Renal cortical epithelial cell (primary cell): ENCODE measurements at regions not wholly inside any gene's neighbourhood (a gene's known extent, or its start where the extent isn't known, plus 50 kb on each side); places are given as distances from the start of the nearest gene placed in this dataset.

Source experiments
- DNase-seq: peaks from one replicate; pipeline ENCODE4 v3.0.0-alpha.2; 2011; ENCODE audit warnings: low read depth

DNA sequence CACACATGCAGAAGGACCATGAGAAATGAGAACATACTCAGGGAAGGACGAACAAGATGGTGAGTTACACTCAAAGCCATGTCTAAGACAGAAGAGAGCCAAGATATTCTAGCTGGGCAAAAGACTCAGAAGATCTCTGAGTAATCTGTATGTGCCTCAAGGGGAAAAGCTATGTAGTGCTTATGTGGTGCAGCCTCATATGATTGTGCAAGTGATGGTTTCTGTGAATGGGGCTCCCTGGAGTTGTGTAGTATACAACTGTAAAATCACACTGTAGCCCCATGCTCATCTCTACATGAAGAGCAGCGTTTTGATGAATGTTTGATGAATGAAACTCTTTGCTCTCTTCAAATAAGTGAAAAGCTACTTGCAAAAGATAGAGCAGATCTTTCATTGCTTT, 57.5 kb downstream of the OSR1 start:
- no peak for DNase-seq

GRCh38 chr2:19299522-19299921, 58.9 kb downstream of the OSR1 start:
- DNase-seq = no peak

- DNase-seq = no peak
These were observed 59.4 kb downstream of the OSR1 start for GRCh38 chr2:19299032-19299431.

DNA sequence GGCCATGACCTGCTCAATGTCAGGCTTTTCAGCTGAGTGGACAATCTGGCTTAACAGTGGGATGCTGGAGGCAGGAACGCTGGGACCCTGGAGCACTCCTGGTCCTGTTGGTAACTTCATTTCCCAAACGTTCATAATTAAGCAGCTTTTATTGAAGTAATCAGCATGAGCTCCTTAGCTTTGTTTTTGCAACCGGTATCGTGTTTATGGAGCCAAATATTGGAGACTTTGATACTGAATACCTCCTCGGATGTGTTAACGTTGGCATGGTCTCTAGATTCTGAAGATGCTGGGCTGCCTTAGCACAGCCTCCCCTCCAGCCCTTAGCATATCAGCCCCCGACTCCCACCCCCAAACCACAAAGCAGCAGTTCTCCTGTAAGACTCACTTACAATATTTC, 60.7 kb downstream of the OSR1 start:
- DNase-seq = no peak

- no peak for DNase-seq
These were observed 62.4 kb downstream of the OSR1 start for GRCh38 chr2:19295998-19296502.

DNA sequence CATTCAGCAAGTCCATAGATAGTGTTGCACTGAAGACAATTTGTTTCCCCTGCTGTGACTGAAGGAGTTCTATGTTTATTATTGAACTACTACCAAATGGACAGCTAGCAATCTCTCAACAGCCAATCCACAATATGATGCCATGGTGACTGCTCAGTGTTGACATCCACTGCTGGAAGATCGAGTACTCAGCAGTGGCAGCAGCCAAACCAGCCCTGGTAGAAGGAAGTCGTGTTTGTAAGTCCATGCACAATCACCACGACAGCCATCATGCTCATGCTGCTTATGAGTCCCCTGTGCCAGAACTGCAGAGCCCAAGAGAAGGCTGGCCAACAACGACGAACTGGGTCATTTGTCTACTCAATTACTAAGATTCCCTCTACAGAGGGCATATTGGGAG, 66.4 kb downstream of the OSR1 start:
- no peak for DNase-seq

GRCh38 chr2:19288291-19288690, 70.1 kb downstream of the OSR1 start:
- DNase-seq = no peak

GRCh38 chr2:19287324-19287723, 71.1 kb downstream of the OSR1 start:
- DNase-seq = no peak

DNA sequence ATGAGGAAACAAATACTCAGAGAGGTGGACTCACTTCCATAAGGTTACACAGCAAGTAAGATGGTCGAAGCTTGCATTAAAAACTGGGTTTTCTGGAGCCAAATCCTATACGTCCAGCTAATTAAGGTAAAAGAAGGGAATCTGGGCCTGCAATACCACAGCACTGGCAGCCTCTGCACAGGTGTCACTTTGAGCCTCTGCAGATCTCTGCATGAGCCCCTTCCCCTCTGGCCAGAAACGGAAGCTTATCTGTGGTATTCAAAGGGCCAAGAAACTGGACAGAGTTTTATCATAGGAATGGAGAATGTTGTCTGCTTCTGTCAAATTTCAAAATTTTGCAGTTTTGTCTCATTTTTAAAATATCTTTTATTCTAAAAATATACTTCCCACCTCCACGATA, 76.1 kb downstream of the OSR1 start:
- no peak for DNase-seq

- DNase-seq = no peak
These were observed 84.0 kb downstream of the OSR1 start for GRCh38 chr2:19274439-19274838.

GRCh38 chr2:19272941-19273470, 85.4 kb downstream of the OSR1 start:
- DNase-seq = no peak

DNA sequence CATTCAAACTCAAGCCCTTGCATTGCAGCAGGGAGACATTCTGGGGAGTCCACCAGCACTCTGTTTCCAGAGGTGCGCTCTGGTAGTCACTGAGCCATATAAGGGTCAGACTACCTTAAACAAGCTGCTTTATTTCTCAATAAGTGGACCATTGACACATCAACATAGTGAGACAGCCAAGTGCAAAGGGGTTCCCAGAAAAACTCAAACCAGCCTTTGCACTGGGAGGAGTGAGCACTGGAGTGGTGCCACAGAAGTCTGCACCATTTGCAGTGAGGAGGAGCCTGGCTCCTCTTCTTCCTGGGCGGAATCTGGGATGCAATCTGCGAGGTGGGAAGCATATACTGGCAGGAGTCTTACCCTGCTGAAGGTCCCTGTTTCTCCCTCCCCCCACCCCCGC, 86.4 kb downstream of the OSR1 start:
- DNase-seq = peak; percentile 7

- DNase-seq = no peak
These were observed 93.6 kb downstream of the OSR1 start for GRCh38 chr2:19264852-19265251.

DNA sequence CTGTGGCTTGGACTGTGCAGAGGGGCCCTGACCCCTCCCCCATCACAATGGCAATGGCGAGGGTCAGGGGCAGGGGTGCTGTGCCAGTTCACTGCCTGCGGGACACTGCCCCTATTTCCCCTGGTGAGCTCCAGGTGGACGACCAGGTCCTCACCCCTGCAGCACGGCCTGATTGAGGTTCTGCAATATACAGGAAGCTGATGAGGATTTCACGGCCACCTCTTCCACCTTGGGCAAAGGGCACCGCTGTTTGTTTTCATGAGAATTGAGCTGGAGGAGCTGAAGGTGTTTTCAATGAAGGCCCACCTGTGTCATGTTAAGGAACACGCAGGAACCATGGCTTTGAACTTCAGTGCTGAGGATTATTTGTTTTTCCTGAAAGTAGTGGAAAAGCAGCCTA, 96.3 kb downstream of the OSR1 start:
- DNase-seq = no peak

DNA sequence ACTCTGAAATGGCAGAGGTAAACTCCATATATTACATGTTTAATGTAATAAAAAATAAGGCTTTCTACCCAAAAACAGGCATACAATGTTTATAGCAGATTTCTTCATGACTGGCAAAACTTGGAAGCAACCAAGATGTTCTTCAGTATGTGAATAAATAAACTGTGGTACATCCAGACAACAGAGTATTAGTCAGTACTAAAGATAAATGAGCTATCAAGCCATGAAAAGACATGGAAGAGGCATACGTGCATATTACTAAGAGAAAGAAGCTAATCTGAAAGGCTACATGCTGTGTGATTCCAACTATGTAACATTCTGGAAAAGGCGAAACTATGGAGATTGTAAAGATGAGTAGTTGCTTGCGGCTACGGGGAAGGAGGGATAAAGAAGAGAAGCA, 97.4 kb downstream of the OSR1 start:
- no peak for DNase-seq

DNA sequence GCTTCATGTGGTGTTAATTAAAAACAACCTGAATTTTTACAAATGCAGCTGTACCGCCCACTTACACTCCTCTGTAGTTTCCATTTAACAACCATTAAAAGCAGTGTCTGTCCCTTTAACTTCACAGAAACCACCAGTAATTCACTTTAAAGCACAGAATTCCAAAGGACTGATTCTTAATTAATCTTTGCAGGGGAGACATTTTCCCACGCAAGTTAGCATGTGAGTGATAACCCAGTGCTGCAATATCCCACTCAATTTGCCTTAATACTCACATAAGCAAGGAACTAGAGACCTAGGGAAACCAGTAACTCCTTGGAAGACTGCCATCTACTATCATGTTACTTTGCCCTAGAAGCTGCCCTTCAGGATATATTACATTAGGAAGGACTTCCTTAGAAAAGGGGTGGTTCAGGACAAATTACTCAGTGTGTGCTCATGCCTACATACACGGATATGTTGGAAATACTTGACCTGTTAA, 102.3 kb downstream of the OSR1 start:
- DNase-seq = peak; percentile 88

DNA sequence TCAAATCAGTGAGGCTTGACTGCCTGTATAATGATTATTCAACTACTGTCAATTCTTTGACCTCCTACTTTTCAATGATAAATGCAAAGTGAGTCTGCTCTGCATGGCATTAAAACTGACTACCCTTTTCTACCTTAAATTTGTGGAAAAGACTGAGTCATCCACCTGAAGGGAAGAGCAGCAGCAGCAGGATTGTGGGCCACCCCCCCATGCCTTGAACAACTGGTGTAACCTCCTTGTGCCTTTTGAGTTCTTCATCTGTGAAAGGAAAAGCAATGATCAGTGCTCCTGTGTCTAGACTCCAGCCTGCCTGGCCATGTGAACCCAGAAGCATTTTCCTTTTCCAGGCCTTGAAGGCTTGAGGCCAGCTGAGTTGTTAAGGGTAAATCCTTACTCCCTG, 102.9 kb downstream of the OSR1 start:
- DNase-seq = peak; percentile 43

GRCh38 chr2:19251554-19251953, 106.9 kb downstream of the OSR1 start:
- no peak for DNase-seq

DNA sequence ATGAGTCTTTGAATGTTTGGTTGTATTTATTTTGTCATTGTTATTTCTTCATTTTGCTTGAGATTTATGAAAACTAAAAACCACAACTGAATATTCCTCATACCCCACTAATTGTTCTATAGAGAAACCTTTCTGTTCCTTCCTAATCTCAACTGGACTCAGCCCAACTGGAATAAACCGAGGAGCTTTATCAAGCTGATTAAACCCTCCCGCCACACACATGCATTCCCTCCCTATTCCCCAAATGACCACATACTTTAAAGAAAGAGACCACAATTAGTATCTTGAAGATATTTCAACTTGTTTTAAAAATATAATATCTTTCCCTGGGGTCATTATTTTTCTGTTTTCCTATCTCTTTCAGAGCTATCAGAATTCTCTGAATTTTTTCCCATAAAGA, 107.5 kb downstream of the OSR1 start:
- DNase-seq = no peak

DNA sequence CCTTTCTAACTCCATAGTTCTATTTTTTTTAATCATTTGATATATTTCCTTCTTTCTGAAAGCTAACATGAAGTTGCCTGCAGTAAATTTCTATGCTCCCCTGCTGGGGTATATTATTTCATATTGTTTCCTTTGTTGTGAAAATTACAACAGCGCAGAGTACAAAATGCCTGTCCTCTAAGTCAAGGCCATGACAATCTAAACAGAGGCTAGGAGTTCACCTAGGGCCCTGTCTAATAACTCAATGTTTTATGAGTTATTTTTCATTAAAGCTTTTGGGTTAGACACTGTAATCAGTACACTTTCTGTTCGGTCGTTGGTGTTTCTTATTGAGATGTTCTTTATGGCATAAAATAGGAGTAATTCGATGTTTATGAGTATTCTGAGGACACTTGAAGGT, 111.2 kb downstream of the OSR1 start:
- DNase-seq = no peak

GRCh38 chr2:19246496-19246895, 111.9 kb downstream of the OSR1 start:
- DNase-seq = peak; percentile 42

DNA sequence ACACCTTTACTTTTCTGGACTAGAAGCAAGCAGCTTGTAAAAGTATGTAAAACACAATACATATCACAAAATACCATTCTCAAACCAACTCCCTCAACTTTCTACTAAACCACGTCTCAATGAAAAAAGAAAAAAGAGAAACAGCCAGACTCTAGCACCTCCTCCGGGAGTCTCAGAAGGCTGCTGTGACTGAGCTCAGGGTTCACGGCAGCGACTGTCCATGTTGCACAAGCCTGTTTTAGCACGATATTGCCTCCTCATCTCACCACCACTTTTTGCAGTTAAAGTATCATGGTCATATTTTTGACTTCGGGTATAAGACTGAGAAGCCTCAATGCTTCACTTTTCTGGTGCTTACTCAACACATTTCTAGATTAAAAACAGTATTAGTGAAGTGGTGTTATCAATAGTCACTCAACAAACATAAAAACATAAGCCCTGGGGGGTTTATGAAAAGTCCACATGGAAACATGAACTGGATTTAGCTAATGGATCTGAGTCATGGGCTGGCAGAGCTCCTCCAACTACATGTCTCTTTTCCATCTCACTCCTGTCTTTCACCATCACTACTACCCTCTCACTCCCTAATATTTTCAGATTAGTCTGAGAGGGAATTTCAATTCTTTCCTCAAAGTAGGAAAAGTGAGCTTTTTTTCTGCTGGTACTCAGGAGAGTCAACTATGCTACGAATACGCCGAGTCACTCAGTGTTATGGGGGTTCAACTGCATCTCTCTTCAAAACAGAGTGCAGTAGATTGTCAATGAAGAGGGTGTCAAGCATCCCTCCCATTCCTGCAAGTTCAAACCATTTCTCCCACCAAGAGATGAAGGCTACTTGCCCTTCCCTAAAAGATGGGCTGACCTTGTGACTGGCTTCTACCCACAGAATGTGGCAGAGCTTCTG, 113.7 kb downstream of the OSR1 start:
- DNase-seq = no peak

DNA sequence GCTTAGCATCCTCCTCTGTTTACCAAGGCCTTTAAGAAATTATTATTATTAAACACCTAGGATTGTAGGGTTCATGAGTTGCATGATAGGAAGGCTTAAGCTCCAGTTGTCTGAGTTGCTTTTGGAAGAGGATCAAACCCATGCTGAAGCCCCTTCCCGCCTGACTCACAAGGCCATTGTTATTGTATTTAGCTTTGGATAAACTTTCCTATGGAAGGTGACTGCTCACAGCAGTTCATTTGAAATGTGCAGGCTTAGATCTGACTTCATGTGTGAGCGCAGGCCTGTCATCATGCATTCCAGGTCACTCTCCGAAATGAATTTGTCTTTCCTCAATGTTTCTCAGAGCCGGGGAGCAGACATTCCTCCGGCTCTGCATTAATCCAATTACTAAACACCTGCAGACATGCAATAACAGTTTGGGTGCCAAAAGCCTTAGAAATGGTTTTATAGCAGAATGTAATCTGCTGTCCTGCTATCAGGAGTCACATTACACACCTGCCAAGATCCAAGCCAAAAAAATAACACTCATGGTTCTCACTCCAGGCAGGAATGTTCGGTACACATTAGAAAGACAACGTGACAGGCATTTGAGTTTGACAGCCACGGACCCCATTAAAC, 119.9 kb downstream of the OSR1 start:
- DNase-seq = no peak
